ENCODE measurements at regions not wholly inside any gene's neighbourhood (a gene's known extent, or its start where the extent isn't known, plus 50 kb on each side); places are given as distances from the start of the nearest gene placed in this dataset.

DNA sequence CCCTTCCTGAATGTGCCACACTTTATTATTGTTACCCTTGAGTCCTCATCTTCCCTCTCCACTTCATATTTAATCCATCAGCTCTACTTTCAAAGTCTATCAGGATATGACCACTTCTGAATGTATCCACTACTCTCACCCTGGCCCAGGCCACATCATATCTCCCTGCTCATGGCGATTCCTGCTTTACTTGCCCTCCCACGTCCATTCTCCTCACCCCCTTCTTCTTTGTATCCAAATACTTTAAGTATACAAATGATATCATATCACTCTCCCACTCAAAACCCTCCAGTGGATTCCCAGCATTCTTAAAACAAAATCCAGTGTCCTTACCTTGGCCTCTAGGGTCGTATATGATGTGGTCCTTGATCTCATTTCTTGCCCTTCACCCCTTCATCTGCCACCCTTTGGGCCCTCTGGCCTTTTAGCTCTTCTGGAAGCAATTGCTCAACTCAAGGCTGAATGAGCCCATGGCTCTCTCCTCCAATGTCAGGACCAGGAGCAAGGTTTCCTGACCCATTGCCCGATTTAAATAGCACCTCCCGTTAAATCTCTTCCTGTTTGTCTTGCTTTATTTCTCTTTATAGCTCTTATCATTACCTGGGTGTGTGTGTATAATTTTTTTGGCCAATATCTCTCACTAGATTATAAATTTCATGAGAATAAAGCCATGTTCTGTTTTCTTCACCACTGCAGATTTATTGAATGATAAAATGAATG, 205.9 kb upstream of the ECI2 start:
- Histone ChIP-seq H3K36me3 (no peaks in the 10 kb centered on the region), H3K4me1 (peaks cover 0 to 3% (median 0%) of the 10 kb centered on the region in 4 donors), H3K9me3 (no peaks in the 10 kb centered on the region), H3K27me3 (no peaks in the 10 kb centered on the region), H3K4me3 (no peak overlapping the region), H3K27ac (no peak overlapping the region)
- TF ChIP-seq, protein P1, sequence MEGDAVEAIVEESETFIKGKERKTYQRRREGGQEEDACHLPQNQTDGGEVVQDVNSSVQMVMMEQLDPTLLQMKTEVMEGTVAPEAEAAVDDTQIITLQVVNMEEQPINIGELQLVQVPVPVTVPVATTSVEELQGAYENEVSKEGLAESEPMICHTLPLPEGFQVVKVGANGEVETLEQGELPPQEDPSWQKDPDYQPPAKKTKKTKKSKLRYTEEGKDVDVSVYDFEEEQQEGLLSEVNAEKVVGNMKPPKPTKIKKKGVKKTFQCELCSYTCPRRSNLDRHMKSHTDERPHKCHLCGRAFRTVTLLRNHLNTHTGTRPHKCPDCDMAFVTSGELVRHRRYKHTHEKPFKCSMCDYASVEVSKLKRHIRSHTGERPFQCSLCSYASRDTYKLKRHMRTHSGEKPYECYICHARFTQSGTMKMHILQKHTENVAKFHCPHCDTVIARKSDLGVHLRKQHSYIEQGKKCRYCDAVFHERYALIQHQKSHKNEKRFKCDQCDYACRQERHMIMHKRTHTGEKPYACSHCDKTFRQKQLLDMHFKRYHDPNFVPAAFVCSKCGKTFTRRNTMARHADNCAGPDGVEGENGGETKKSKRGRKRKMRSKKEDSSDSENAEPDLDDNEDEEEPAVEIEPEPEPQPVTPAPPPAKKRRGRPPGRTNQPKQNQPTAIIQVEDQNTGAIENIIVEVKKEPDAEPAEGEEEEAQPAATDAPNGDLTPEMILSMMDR (IDR thresholded peaks at IDR 0.05): no peak
- TF ChIP-seq POLR2A (IDR thresholded peaks at IDR 0.05): no peak
- no peak for TF ChIP-seq POLR2AphosphoS5 (IDR thresholded peaks at IDR 0.05)
- TF ChIP-seq EP300 (IDR thresholded peaks at IDR 0.05): no peak
- 60 to 67% methylated on average over 5 of the region's 5 CpGs for WGBS, 2 donors
- no peak for DNase-seq
- ATAC-seq (ENCODE audit: low FRiP score in 2 of 2): no peak

DNA sequence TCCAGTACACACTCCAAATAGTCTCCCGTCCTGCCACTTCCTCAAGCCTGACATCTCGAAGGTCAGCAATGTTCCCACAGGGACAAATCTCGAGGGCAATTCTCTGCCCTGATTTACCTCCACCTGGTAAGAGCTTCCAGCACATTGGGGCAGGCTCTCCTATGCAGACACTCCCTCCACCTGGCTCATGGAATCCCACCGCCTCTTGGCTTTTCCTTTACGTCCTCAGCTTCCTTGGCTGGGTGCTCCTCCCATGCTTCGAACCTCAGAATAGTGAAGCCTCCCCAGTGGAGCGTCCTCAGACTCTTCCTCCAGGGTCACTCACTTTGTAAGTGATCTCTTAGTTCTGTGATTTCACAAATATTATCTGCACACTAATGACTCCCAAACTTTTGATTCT, 205.2 kb upstream of the ECI2 start:
- TF ChIP-seq EP300 (IDR thresholded peaks at IDR 0.05): no peak
- TF ChIP-seq POLR2AphosphoS5 (IDR thresholded peaks at IDR 0.05): no peak
- no peak for TF ChIP-seq POLR2A (IDR thresholded peaks at IDR 0.05)
- TF ChIP-seq, protein P1 (IDR thresholded peaks at IDR 0.05): no peak
- no peak for ATAC-seq (ENCODE audit: low FRiP score in 2 of 2)

DNA sequence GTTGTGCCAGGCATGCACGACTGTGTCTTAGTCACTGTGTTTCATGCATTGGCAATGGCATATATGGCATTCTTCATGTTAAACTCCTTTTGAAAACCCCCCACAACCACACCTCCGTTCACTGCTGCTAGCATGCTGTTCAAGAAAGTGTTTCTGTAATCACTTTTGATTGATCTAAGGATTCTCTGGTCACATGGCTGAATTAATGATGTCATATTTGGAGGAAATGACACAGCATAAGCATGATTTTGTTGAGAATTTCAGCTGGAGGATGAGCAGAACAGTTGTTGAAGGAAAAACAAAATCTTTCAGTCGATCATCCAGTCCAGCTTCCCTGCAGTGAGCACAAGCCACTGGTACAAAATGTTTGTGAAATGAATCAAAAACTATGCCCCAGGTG, 203.5 kb upstream of the ECI2 start:
- Histone ChIP-seq H3K4me1 (peaks cover 0 to 3% (median 0%) of the 10 kb centered on the region in 4 donors), H3K36me3 (no peaks in the 10 kb centered on the region), H3K9me3 (no peaks in the 10 kb centered on the region), H3K27me3 (no peaks in the 10 kb centered on the region), H3K4me3 (no peak overlapping the region), H3K27ac (no peak overlapping the region)
- no peak for DNase-seq
- 86 to 88% methylated on average over 3 of the region's 3 CpGs for WGBS, 2 donors
- no peak for ATAC-seq (ENCODE audit: low FRiP score in 2 of 2)
- no peak for TF ChIP-seq EP300 (IDR thresholded peaks at IDR 0.05)
- TF ChIP-seq, protein P1 (IDR thresholded peaks at IDR 0.05): no peak
- no peak for TF ChIP-seq POLR2AphosphoS5 (IDR thresholded peaks at IDR 0.05)
- TF ChIP-seq POLR2A (IDR thresholded peaks at IDR 0.05): no peak

More for the DNA sequence above, 205.2 kb upstream of the ECI2 start:
- Histone ChIP-seq H3K4me1 (peaks cover 0 to 3% (median 0%) of the 10 kb centered on the region in 4 donors), H3K36me3 (no peaks in the 10 kb centered on the region), H3K4me3 (no peak overlapping the region), H3K27ac (no peak overlapping the region), H3K9me3 (no peaks in the 10 kb centered on the region), H3K27me3 (no peaks in the 10 kb centered on the region)
- WGBS, 2 donors: 79 to 85% methylated on average over 7 of the region's 7 CpGs
- DNase-seq: no peak

DNA sequence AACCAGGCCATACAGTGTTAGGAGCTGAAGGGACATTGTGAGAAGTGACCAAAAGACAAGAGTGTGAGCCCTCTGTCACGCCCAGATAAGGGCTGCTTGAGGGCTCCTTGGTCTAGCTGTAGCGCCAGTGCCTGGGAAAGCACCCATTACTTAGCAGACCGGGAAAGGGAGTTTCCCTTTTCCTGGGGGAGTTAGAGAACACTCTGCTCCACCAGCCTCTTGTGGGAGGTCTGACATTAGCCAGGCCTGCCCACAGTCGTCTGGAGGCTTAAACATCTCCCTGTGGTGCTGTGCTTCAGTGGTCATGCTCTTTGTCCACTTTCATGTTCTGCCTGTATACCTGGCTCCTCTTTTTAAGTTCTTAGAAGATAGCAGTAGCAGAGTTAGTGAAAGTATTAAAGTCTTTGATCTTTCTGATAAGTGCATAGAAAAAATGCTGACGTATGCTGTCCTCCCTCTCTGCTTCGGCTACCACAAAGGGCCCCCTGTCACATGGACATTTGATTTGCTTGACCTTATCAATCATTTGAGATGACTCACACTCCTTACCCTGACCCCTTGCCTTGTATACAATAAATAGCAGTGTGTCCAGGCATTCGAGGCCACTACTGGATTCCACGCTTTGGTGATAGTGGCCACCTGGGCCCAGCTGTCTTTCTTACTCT, 201.5 kb upstream of the ECI2 start:
- no peak overlapping the region for H3K27ac ChIP-seq
- WGBS, 2 donors: 68 to 70% methylated on average over 8 of the region's 8 CpGs

More for the DNA sequence above, 201.5 kb upstream of the ECI2 start:
- H3K36me3 ChIP-seq: no peaks in the 10 kb centered on the region
- no peak for ATAC-seq (ENCODE audit: low FRiP score in 2 of 2)
- no peaks in the 10 kb centered on the region for H3K9me3 ChIP-seq
- H3K27me3 ChIP-seq: no peaks in the 10 kb centered on the region
- TF ChIP-seq POLR2A (IDR thresholded peaks at IDR 0.05): no peak
- TF ChIP-seq POLR2AphosphoS5 (IDR thresholded peaks at IDR 0.05): no peak
- TF ChIP-seq, protein P1 (IDR thresholded peaks at IDR 0.05): no peak
- TF ChIP-seq EP300 (IDR thresholded peaks at IDR 0.05): no peak
- H3K4me3 ChIP-seq: no peak overlapping the region
- DNase-seq: no peak
- H3K4me1 ChIP-seq: peaks cover 0 to 3% (median 0%) of the 10 kb centered on the region in 4 donors
